SKM-1 treated with dmso at 0.1 percent for 144 hours (cell line): ENCODE measurements at regions not wholly inside any gene's neighbourhood (a gene's known extent, or its start where the extent isn't known, plus 50 kb on each side); places are given as distances from the start of the nearest gene placed in this dataset.

ENCODE experiments used
- DNase-seq: peaks from one replicate; lab custom pipeline; 2025; ENCODE audit not compliant: unreplicated experiment; lab: John Stamatoyannopoulos, UW

DNA sequence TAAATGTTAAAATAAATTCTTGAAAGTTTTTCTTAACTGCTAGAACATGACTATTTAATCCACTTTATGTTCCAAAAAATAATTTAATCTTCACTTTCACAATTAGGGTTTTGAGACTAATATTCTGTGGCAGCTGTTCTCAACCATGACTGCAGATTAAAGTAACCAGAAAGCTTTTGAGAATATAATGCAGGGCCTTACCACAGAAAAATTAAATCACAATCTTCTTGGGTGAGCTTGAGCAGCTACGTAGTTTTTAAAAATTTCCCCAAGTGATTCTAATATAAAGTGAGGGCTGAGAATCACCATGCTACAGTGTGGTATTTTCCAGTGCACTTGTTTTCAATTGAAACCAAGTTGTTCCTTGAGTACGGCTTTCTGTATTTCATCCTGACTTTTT, 196.6 kb upstream of the PTCHD4 start:
- DNase-seq = no peak

DNA sequence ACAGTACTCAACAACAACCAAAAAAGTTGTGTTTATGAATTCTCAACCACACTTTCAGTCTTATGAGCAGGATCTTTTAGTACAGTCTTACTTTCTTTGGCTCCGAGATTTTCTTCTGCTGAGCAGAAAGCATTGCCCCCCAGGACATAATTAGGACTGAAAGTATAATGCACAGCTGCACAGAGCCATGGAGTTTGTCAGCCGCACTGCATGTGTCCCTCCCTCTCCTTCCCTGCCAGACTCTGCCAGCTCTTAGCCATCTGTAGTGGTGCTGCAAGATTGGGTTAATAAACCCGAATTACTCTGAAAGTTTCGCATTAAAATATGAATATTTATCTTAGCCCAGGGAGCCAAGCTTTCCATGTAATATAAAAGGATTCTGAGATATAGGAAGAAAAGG, 179.6 kb upstream of the PTCHD4 start:
- no peak for DNase-seq

DNA sequence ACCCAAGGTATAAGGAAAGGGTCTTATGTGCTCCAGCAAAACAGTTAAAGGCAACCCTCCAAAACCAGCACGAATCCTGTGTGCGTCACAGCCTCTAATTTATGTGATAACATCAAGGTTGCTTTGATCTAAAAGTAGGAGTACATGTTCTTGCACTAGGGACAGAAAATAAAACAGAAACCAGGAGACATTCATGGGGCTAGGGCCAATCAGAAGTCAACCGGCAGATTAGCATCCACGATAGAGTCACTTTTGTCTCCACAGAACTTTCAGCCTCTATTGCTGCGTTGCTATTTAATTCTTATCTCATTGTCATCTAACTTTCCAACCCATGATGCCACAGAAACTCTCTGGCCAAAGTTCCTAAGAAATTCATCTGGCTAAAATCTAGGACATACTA, 178.8 kb upstream of the PTCHD4 start:
- no peak for DNase-seq

GRCh38 chr6:48281217-48281616, 170.2 kb upstream of the PTCHD4 start:
- no peak for DNase-seq

DNA sequence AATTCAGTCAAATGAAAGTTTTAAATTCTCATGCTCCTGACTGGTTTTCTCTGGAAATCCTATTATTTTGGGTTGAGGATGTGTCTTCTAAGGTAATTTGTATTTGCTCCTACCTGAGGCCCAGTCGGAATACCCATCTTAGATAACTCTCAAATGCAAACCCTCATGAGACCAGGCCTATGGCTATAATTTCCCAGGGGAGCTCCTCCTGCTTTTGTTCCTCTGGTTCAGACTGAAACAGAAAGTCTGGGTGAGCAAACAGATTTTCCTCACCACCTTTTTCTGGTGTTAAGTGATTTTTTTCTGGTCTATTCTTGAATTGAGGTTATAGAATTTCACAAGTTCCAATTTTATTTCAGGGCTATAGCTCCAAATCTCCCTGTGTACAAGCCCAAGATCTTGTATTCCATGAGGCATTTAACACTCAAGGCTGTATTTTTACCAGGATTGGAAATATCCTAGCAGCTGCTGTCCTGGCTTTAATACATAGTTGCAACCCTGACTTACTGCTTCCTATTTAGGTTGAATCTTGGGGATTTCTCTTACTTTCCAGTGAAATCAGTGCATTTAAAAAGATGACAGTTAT, 169.1 kb upstream of the PTCHD4 start:
- no peak for DNase-seq

DNA sequence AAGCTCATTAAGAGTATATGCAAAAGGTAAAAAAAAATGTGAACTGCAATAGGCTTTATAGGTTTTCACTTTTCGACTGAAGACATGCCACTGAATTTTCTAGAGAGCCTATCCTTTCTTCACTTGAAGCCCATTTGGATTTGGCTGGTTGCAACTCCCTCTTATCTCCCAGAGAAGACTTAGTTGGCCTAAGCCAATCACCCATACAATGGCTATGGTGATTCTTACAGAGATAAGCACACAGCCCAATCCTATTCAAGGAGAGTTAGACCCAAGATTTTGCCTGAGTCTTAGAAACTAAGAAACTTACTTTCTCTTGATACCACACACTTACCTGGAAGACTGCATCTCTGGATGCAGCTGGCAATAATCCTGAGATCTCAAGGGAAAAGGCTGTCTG, 167.3 kb upstream of the PTCHD4 start:
- DNase-seq = no peak

- no peak for DNase-seq
Observed at GRCh38 chr6:48272518-48272917, 161.5 kb upstream of the PTCHD4 start.

GRCh38 chr6:48255094-48255493, 144.1 kb upstream of the PTCHD4 start:
- no peak for DNase-seq

DNA sequence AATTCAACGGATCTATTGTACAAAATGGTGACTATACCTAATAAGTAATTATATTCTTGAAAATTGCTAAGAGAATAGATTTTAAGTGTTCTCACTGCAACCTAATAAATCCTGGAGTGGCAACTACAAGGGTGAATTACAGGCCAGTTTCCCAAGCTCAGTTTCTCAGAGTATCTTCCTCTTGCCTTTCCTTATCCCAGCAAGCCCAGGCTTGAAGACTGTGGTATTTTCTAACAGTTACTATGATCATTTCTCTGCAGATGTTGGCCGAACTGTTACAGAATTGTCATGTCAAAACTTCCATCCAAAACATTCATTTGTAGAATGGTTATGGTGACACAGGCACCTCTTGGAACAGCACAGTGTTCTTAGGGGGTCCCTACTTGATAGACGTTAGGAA, 138.1 kb upstream of the PTCHD4 start:
- no peak for DNase-seq

DNA sequence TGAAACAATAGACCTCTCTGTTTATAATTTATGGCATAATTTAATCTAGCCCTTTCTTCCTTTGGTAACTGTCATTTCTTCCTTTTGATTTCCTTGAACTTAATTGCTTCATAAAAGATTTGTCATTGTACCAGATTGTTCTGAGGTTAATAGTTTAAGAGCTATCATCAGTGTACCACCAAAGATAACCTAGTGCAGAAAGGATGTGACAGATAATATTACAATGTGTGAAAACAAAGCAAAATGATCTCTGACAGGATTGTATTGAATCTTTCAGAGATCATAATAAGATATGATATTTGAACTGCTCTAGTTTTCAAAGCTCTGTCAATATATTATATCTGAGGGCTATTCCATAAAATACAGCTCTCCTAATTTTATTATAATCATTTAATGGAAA, 132.1 kb upstream of the PTCHD4 start:
- DNase-seq = no peak

- no peak for DNase-seq
Observed at GRCh38 chr6:48240287-48240686, 129.3 kb upstream of the PTCHD4 start.

DNA sequence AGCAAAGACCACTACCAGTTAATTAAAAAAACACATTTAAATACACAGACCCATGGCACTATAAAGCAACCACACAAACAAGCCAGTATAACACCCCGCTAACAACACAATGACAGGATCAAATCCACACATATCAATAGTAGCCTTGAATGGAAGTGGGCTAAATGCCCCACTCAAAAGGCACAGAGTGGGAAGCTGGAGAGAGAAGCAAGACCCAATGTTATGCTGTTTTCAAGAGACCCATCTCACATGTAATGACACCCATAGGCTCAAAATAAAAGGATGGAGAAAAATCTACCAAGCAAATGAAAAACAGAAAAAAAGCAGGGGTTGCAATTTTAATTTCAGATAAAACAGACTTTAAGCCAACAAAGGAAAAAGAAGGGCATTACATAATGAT, 125.4 kb upstream of the PTCHD4 start:
- no peak for DNase-seq

DNA sequence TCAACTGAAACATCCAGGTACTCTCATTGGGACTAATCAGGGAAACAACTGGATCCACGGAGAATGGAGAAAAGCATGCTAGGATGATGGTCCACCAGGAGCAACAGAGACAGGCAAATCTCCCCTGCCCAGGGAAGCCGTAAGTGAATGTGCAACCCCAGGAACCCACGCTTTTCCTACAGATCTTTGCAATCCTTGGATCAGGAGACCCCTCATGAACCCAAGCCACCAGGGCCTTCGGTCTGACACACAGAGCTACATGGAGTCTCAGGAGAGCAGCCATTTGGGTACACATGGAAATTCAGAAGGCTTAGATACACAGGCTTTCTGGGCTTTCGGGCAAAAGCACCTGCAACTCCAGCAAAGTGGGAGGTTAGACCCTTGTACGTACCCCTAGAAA, 122.1 kb upstream of the PTCHD4 start:
- DNase-seq = no peak

GRCh38 chr6:48229841-48230240, 118.8 kb upstream of the PTCHD4 start:
- no peak for DNase-seq

GRCh38 chr6:48222241-48222640, 111.2 kb upstream of the PTCHD4 start:
- no peak for DNase-seq

GRCh38 chr6:48213076-48213788, 102.2 kb upstream of the PTCHD4 start:
- no peak for DNase-seq

GRCh38 chr6:48212501-48212900, 101.5 kb upstream of the PTCHD4 start:
- DNase-seq = no peak

DNA sequence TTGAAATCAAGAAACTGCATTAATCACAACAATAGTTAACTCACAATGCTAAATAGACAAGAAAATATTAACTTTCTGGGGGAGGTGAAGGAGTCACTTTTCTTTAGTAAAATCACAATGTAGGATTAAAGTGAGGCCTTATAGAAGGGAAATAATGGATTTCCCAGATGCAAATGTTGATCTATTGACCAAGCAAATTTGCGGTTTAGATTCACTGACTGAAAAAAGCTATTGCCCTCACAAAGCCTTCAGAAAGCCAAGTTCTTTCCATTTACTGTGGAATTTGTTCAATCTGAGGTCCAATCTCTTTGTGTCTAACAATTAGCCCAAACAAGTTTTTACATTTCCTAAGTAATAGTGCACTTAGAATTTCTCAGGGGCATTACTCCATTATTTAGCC, 95.1 kb upstream of the PTCHD4 start:
- DNase-seq = no peak

- no peak for DNase-seq
Observed at GRCh38 chr6:48200869-48201390, 89.9 kb upstream of the PTCHD4 start.

GRCh38 chr6:48199499-48199898, 88.5 kb upstream of the PTCHD4 start:
- no peak for DNase-seq

- no peak for DNase-seq
Observed at GRCh38 chr6:48197941-48198340, 86.9 kb upstream of the PTCHD4 start.

DNA sequence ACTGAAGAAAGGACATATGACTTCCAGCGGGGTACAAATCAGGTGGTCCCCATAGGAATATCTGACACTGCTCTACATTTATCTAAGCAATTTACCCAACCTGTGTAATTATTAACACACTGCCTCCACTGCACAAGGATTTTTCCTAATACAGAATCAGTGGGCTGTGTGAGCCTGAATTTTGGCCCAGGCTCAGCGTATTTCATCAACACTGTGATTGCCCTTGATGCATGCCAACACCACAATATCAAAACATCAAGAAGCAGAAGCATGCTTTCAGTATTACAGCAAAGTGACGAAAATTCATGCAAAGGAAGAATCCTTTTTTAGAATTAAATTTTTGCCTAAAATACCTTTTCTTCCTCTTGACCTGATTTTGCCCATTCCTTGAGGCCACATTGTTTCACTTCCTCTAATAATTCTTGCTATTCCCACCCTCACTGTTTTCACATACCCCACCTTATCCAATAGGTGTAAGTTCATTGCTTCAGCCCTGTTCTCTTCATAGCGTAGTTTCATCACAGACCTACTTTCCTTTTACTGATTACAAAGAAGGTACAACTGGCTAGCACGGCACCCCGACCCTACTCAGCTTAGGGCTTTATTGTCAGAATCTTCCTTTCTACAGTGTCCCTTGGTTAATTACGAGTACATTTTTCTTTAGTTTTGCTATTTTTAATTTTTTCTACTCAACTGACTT, 83.7 kb upstream of the PTCHD4 start:
- DNase-seq = no peak
